GM18511 (cell line): ENCODE measurements at regions not wholly inside any gene's neighbourhood (a gene's known extent, or its start where the extent isn't known, plus 50 kb on each side); places are given as distances from the start of the nearest gene placed in this dataset.

Experiments used
- ATAC-seq: cut with Tn5 transposase; IDR thresholded peaks from one replicate; pipeline ENCODE4 v1.9.1; 2021; ENCODE audit warnings: mild to moderate bottlenecking, moderate library complexity; ENCODE audit not compliant: unreplicated experiment

- no peak for ATAC-seq
These were observed 55.2 kb downstream of the IRX2 start for GRCh38 chr5:2696156-2696807.

GRCh38 chr5:2695200-2695891 lies 56.1 kb downstream of the IRX2 start:
- ATAC-seq: no peak

GRCh38 chr5:2691530-2691929 lies 59.9 kb downstream of the IRX2 start:
- no peak for ATAC-seq

- no peak for ATAC-seq
These were observed 61.2 kb downstream of the IRX2 start for GRCh38 chr5:2690293-2690692.

- ATAC-seq: no peak
These were observed 62.9 kb downstream of the IRX2 start for GRCh38 chr5:2688586-2688985.

GRCh38 chr5:2687746-2688145 lies 63.7 kb downstream of the IRX2 start:
- no peak for ATAC-seq

- no peak for ATAC-seq
These were observed 65.0 kb downstream of the IRX2 start for GRCh38 chr5:2686321-2687124.

- ATAC-seq: no peak
These were observed 65.7 kb downstream of the IRX2 start for GRCh38 chr5:2685651-2686272.

- ATAC-seq: no peak
These were observed 66.9 kb downstream of the IRX2 start for GRCh38 chr5:2684606-2685005.

- no peak for ATAC-seq
These were observed 67.8 kb downstream of the IRX2 start for GRCh38 chr5:2683720-2684119.

- no peak for ATAC-seq
These were observed 70.0 kb downstream of the IRX2 start for GRCh38 chr5:2681476-2681875.

- ATAC-seq: no peak
These were observed 70.5 kb downstream of the IRX2 start for GRCh38 chr5:2680979-2681378.

GRCh38 chr5:2677689-2678088 lies 73.8 kb downstream of the IRX2 start:
- no peak for ATAC-seq

- ATAC-seq: no peak
These were observed 75.9 kb downstream of the IRX2 start for GRCh38 chr5:2675548-2675947.

GRCh38 chr5:2674456-2674855 lies 77.0 kb downstream of the IRX2 start:
- ATAC-seq: no peak

- no peak for ATAC-seq
These were observed 80.5 kb downstream of the IRX2 start for GRCh38 chr5:2670940-2671339.

GRCh38 chr5:2669913-2670312 lies 81.6 kb downstream of the IRX2 start:
- no peak for ATAC-seq

GRCh38 chr5:2669259-2669658 lies 82.2 kb downstream of the IRX2 start:
- ATAC-seq: no peak

GRCh38 chr5:2666081-2666480 lies 85.4 kb downstream of the IRX2 start:
- ATAC-seq: no peak

GRCh38 chr5:2663489-2663888 lies 88.0 kb downstream of the IRX2 start:
- ATAC-seq: no peak

GRCh38 chr5:2660315-2660714 lies 91.2 kb downstream of the IRX2 start:
- no peak for ATAC-seq
